ENCODE measurements at regions not wholly inside any gene's neighbourhood (a gene's known extent, or its start where the extent isn't known, plus 50 kb on each side); places are given as distances from the start of the nearest gene placed in this dataset.

DNA sequence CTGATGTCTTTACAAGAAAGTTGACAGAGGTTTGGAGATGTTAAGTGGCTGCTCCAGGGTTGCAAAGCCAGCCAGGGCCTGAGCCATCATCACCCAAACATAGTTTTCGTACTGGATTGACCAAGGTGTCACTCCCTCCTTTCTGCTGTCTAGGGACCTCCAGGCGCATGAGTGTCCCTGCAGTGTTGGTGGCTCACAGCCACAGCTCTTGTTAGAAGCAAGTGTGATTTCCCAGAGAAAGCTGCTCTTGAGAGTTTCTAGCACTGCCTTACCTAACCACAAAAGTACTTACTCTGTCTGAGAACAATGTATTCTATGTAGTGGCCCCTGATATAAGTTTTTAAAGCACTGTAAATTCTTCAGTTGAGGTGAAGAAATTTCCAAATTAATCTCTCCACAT lies 144.1 kb downstream of the SOX2 start:
- no peak for DNase-seq (ENCODE audit: low read depth in 2 of 2)

DNA sequence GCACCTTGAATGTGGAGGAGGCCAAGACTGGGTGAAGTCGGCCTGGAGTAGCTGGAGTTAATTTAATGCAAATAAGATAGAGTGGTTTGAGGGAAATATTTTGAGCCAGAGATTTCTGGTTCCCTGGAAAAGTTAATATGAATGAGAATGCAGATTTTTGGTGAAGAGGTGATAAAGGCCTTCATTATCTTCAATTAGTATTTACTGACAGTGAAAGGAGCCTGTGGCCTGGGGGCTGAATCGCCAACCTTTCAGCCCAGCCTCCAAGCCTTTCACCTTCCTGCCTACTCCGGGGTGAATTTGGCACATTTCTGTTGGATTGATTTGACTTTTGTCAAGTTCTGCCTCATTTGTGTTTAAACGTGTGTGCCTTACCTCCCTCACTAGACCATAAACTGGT lies 147.8 kb downstream of the SOX2 start:
- no peak for DNase-seq (ENCODE audit: low read depth in 2 of 2)

DNA sequence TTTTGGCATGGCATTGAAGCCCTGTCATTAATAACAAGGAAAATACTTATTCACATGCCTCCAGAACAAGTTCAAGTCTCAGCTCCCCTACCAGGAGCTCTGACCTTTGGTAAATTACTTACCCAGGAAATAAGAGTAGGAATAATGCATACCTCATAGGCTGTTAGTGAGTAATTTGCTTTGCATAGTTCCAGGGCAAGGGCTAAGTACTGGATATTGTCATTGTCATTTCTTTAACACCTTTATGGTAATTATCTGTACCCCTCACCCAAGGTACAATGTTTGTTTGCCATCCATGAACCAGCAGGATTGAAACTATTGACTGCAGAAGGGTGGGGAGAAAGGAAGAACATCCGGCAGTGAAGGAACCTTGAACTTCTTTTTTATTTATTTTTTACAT lies 148.5 kb downstream of the SOX2 start:
- DNase-seq (ENCODE audit: low read depth in 2 of 2): no peak

DNA sequence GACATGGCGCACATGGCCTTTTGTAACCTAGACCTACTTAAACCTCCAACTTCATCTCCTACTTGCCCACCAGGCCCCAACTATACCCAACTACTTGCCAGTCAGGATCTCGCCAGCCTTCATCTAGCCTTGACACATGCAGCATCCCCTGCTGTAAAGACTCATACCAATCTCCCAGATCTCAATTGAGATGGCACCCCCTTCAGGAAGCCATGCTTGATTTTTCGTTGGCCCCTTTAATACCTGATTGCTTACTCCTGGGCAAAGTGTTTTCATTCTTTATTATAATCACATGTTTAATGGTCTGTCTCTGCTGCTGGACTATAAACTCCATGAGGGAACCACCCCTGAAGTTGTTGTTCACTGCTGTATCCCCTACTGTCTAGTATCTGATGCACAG lies 150.8 kb downstream of the SOX2 start:
- DNase-seq (ENCODE audit: low read depth in 2 of 2): no peak

DNA sequence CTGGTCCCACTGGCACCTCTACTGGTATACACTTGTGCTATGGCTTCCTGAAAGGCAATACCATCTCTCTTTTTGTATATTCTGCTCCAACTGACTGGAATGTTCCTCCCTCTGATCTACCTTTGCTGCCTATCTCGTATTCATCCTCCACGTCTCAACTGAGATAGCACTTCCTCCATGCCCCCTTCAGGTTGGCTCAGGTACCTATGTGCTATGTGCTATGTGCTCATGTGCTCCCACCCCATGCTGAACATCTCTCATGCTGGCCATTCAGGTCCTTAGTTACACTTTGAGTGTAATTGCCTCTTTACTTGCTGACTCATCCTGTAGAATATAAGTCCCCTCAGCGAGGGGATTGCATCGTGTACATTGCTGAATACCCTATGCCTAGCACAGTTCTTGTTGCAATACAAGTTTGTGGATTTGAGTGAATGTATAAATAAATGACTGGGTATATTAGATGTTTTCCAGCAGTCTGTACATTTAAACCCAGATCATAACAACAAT lies 156.9 kb downstream of the SOX2 start:
- DNase-seq (ENCODE audit: low read depth in 2 of 2): no peak

DNA sequence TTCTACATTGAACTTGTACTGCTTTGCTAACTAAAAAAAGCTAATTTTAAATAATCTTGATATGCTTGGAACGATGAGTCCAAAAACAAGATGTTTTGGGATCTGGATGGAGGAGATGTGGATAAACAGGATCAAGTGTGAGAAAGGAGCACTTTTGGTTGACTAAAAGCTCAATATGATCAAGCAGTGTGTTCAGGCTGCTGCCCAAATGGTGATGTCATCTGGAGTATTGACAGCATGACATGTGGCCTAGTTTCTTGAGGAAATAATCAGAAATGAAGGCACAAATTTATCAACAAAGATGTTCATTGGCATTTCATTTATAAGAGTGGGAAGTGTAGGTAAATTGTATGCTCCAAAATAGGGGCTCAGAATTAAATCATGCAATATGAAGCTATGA lies 161.2 kb downstream of the SOX2 start:
- no peak for DNase-seq (ENCODE audit: low read depth in 2 of 2)

DNA sequence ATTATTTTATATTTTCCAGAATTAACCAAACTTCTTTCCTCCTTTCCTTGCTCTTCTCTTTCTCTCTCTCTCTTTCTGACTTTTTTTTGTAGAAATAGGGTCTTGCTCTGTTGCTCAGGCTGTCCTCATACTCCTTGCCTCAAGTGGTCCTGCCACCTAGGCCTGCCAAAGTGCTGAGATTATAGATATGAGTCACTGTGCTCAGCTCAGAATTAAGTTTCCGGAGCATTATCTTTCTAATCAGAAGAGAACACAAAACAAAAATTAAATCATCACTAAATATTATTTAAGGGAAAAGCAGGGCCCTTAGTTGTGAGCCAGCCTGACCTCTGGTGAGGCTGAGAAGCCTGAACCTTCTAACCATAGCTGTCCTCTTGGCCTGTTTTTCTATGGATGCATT lies 168.2 kb downstream of the SOX2 start:
- DNase-seq (ENCODE audit: low read depth in 2 of 2): no peak

DNA sequence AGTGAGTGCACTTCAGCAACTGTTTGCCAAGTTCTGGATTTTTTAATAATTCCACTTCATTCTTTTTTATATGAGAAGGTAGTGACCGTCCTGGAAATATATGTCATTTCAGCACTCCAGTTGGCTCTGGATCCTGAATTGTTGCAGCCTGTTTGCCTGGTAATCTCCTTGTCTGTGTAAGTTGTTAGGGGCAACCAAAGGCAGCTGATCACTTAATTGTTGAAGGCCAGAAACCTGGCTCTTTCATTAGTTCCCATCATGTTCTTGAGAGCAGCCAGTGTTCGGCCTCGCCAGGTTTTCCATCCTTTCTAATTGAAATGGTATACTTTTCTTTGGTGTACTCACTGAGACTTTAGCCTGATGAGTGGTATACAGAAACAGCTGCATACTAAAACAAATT lies 168.6 kb downstream of the SOX2 start:
- no peak for DNase-seq (ENCODE audit: low read depth in 2 of 2)

DNA sequence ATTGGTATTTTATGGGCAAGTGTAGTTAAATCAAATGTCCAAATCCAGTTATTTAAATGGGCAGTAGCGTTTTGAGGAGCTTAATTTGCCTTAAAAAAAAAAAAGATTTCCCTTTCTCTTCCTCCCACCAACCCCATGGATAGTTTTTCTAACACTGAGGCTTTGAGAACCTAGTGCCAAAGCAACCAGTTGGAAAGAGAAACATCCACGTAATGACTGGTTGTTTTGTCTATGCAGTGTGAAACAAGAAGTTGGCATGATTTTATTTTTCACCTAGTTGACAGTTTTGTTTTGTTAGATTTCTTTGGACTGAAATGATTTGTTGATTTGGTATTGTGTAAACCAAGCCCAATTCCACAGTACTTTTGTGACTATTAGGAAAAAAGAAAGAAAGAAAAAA lies 170.0 kb downstream of the SOX2 start:
- no peak for DNase-seq (ENCODE audit: low read depth in 2 of 2)

DNA sequence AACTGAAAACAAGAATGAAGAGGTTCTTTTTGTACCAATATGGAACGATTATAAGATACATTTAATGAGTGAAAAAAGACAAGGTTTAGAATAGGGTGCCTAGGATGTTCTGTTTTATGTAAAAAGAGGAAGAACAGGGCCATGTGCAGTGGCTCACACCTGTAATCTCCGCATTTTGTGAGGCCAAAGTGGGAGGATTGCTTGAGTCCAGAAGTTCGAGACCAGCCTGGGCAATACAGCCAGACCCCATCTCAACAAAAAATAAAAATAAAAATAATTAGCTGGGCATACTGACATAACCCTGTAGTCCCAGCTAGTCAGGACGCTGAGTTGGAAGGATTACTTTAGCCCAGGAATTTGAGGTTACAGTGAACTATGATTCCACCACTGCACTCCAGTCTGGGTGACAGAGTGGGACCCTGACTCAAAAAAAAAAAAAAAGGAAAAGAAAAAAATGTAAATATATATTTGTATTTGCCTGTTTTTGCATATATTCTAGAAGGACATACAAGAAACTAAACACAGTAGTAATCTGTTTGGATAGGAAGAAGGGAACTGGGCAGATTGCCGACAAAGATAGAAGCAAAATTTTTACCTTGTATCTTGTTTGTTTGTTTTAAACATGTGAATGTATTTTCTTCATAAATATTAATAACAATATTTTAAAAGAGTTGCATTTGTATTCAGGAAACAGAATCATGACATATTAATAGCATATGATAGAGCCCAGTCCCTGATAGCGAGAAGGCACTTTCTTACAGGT lies 174.3 kb downstream of the SOX2 start:
- DNase-seq (ENCODE audit: low read depth in 2 of 2): no peak

DNA sequence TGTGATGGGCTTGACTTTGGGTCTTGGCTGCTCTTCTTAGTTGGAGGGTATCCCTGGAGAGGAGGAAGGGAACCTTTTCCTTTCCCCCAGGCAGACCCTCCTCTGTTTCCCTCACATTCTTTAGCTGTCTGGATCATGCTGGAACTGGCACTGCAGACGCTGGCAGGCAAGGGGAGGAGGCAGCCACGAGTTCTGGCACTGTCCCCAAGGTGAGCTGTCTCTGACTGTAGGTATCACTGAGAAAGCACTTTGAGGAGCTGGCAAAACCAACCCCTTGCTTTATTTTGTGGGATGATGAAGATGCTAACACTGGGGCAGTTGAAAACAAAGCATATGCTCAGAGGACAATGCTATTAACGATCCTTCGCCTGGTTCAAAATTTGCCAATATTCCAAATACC lies 175.0 kb downstream of the SOX2 start:
- DNase-seq (ENCODE audit: low read depth in 2 of 2): no peak

DNA sequence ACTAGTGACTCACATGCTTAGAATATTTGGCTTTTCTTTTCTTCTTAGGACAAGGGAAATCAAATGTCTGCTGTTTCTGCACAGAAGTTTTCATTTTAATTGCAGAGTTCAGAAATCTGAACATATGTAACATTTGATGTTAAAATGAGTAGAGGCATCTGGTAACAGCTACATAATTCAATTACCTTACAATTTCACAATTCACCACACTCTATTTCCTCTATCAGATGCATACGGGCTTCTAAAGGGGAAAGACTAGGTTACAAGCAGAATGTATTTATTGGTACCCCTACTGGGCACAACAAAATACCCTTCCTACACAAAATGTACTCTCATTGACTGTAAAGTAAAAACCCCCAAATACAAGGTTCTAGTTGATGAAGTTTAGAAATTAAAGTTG lies 176.0 kb downstream of the SOX2 start:
- no peak for DNase-seq (ENCODE audit: low read depth in 2 of 2)

DNA sequence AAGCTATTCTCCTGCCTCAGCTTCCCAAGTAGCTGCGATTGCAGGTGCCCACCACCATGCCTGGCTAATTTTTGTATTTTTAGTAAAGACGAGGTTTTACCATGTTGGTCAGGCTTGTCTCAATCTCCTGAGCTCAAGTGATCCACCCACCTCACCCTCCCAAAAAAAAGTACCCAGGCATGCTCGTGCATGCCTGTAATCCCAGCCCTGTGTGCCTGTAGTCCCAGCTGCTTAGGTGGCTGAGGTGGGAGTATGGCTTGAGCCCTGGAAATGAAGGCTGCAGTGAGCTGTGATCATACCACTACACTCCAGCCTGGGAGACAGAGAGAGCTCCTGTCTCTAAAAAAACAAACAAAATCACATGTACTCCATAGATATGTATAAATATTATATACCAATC lies 176.5 kb downstream of the SOX2 start:
- no peak for DNase-seq (ENCODE audit: low read depth in 2 of 2)

DNA sequence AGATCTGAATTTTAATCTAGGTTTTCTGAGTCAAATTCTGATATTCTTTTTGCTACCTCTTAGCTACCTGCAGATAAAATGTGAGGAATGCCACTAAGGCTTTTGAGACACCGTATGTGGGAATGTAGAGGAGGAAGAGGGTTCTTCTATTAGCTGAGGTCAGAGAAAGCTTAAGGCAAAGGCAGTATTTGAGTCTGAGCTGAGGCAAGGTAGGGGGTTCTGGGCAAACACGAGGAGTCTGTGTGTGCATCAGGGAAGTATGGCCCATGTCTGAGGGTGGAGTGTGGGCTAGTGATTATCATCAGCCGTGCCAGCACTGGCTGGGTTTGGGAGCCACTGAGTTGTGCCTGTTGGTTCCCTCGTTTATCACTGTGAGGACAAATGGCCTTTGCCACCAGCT lies 181.1 kb downstream of the SOX2 start:
- DNase-seq (ENCODE audit: low read depth in 2 of 2): no peak

DNA sequence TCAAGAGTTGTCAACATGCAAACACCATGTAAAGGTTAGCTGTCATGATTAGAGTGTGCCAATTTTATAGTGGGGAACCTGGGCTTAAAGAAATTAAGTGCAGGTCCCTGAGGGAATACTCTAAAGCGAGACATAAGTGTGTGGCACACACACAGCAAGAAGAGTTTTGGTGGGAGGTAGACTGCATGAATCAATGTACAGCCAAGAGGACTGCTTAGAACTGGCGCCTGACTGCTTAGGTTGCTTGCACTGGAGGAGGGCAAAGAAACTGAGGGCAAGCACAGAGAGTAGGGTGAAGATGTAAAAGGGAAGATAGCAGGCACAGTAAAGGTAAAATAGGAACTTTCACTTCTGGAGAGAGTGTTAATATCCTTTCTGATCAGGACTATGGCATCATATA lies 184.9 kb downstream of the SOX2 start:
- no peak for DNase-seq (ENCODE audit: low read depth in 2 of 2)

DNA sequence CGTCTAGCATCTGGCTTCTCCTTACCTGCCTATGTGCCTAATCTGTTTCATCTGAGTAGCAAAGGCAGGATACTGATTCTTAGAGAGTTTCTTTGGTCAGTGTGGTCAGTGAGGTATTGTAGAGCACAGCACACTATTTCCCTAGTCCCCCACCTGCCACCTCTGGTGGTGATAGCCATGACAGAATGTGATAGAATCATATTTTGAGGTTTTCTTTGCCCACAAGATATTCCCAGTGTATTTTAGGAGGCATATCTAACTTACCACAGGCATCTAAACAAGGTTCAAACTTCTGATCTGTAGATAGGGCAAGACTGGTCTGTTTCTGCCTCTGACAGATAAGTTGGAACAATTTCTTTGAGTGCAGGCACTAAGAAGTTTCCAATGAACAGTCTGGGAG lies 188.0 kb downstream of the SOX2 start:
- no peak for DNase-seq (ENCODE audit: low read depth in 2 of 2)

DNA sequence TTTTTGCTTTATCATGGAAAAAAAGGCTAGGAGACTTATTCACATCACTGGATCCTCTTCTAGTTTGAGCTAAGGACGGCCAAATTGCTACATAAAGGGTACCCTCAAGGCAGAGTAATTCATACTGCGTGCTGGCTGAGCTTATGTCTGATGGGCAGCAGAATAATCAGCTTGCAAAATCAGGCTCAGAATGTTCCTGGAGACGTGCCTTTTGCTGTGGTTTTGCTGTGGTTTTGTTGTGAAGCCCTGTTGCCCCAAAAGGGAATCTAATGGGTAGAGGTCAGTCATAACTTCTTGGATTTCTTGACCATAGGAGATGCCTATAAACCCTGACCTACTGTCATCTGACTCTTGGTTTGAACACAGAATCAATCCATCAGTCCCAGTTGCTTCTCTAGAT lies 189.9 kb downstream of the SOX2 start:
- DNase-seq (ENCODE audit: low read depth in 2 of 2): no peak

DNA sequence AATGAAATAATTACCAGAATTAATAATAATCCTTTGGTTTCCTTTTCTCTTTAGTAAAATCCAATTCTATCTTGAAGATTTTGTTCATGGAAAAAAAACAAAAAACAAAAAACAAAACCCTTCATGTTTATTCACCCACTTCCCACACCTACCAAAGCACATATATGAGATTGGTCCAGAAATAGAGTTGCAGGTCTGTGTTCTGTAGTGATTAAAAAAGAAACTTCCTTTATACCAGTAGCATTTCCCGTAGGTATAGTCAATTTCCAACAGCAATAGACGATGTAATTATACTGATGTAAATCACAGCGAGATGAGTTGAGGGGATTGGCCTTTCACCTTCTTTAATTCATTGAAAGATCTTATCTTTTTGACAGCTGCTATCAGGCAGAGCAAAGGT lies 194.6 kb downstream of the SOX2 start:
- DNase-seq (ENCODE audit: low read depth in 2 of 2): no peak

DNA sequence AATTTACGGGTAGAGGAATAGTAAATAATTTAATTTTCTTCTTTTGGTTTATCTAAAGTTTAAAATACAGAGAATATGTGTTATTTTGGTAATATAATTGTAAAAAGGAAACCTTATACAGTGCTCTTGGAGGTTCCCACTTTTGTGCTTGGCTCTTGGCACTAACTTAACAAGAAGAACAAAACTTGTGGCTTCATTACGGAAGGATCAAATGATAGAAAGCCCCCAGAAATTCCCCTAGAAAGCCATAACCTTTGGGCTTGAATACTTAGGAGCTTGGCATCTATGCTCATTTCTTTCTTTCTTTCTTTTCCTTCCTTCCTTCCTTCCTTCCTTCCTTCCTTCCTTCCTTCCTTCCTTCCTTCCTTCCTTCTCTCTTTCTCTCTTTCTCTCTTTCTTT lies 197.5 kb downstream of the SOX2 start:
- DNase-seq (ENCODE audit: low read depth in 2 of 2): no peak

DNA sequence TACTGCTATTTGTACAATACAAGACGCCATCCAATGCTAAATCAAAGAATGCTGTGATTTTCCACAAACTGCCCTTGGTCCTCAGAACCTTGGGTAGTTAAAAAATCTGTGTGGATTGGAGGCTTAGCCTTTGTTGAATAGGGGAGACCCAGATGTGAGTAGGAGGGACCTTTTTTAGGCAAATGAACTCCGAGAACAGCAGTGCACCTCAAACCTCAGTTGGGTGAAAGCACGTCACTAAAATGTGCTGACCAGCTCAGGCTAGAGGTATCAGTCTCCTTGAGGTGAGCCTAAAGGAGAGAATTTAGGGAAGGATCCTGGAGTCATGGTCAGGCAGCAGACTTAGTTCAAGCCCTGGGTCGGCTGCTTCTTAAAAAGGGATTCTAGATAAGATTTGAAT lies 200.7 kb downstream of the SOX2 start:
- DNase-seq (ENCODE audit: low read depth in 2 of 2): no peak

DNA sequence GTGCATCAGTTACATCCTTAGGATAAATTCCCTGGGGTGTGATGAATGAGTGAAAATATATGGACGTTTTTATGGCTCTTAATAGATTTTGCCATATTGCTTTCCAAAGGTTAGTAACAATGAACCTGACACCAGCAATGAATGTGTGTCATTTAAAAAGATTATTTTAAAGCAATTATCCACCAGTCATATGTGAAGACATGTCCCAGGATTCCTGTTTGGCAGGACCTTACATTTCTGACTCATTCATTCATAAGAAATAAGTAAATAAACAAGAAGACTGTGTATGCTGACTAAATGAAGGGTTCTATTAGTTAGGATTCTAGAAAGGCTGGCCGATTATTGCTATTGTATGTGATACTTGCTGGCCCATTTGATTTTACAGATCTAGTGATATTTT lies 201.5 kb downstream of the SOX2 start:
- DNase-seq (ENCODE audit: low read depth in 2 of 2): no peak

DNA sequence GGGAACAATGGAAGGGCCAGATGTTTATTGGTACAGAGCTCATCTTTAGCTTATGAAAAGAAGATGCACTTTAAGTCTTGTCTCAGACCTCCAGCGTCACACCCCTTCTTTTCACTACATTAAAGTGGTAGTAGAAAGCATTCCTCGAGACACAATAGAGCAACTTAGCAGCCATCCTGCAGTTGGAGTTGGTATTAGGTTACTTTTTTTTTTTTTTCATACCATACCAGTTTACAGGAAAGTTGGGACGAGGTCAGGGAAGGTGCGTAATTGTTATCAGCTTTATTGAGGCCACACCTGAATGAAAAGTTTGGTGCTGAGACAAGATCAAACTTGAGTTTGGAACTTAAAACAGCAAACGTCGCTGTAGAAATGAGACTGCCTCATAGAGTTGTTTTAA lies 203.8 kb downstream of the SOX2 start:
- no peak for DNase-seq (ENCODE audit: low read depth in 2 of 2)

DNA sequence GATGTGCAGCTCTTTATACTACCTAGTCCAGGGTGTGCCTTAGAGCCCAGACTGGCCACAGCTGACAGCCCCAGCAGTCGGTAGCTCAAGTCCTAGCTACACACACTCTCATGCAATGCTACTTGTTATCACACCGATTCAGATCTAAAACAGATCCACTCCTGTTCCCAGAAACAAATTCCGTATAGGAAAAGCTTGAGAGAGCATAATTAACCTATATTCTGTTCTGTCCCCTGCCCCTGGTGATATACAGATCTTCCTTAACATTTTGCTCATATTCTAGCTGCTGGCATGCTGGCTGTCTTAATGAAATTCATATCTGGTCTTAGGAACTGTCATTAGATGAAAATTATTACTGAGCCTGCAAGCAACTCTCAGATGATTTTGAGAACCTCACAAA lies 204.3 kb downstream of the SOX2 start:
- DNase-seq (ENCODE audit: low read depth in 2 of 2): no peak

DNA sequence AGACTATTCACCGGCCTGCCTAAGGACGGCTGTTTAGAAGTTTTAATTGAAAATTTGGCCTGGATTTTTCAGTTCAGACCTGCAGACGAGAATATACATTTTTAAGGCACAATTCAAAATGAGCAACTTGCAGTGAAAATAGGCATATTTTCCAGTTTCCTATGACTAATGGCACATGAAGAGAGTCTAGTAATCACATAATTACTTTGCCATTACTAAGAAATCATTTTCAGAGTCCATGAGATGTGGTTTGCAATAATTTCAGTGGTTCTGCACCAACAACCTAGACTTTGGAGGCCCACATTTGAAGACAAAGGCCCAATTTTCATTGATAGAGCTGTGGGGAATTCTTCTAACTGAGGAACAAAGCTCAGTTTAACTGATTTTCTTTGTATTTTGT lies 205.3 kb downstream of the SOX2 start:
- DNase-seq (ENCODE audit: low read depth in 2 of 2): no peak
